ENCODE measurements at regions not wholly inside any gene's neighbourhood (a gene's known extent, or its start where the extent isn't known, plus 50 kb on each side); places are given as distances from the start of the nearest gene placed in this dataset.
"Not testable (repeated sequence)": the region's sequence is repeated elsewhere in the genome, so short reads cannot be mapped to it uniquely, and the experiment has no call there.

- H3K4me1 ChIP-seq (ENCODE audit: insufficient read depth, low read length), result no peaks in the 10 kb centered on the region
- peaks cover 4 to 10% of the 10 kb centered on the region in 2 experiments; a peak in 3 of 5 replicates for H3K27me3 ChIP-seq (ENCODE audit: control insufficient read depth in 1 of 2, insufficient read depth in 2 of 2, low read length in 2 of 2)
- no peaks in the 10 kb centered on the region for H3K36me3 ChIP-seq (replicated peaks in 1 of 2; ENCODE audit: control insufficient read depth in 1 of 2, insufficient read depth in 2 of 2, low read length in 2 of 2)
- no peak overlapping the region for H3K4me2 ChIP-seq (ENCODE audit: low read depth, low read length)
- no peak for TF ChIP-seq KLF16 (CRISPR knock-in tag; IDR thresholded peaks at IDR 0.05)
- TF ChIP-seq ZNF225 (CRISPR knock-in tag; IDR thresholded peaks at IDR 0.05), result no peak
- no peak for TF ChIP-seq TBL1XR1 (IDR thresholded peaks at IDR 0.05; ENCODE audit: borderline replicate concordance, low read length, partially characterized antibody)
- no peak for TF ChIP-seq ZNF256 (CRISPR knock-in tag; conservative IDR thresholded peaks at IDR 0.05)
- no peak for TF ChIP-seq GLMP (CRISPR knock-in tag; IDR thresholded peaks at IDR 0.05; ENCODE audit: borderline replicate concordance)
- no peaks in the 10 kb centered on the region for H4K20me1 ChIP-seq (ENCODE audit: insufficient read depth, low read length)
- WGBS (ENCODE audit: low lambda C conversion rate), result 19% methylated on average over 9 of the region's 9 CpGs
- no peak for FAIRE-seq
- H3K4me3 ChIP-seq (replicated peaks in 1 of 3; ENCODE audit: insufficient read depth in 1 of 3, low read depth in 2 of 3, low read length in 3 of 3), result no peak overlapping the region
- no peaks in the 10 kb centered on the region for H3K9me3 ChIP-seq (ENCODE audit: low read length)
- ATAC-seq, result no peak
- no peak overlapping the region for H3K27ac ChIP-seq (ENCODE audit: extremely low read length, insufficient read depth, low read length)
- H3K79me2 ChIP-seq (ENCODE audit: insufficient read depth, low read length), result no peaks in the 10 kb centered on the region
- ChIA-PET POLR2A (no interaction called here), CTCF (ENCODE audit: low intra/inter-chr PET ratio, low total read pairs) (no interaction called here)
- DNase-seq (ENCODE audit: low spot score), result no peak
- H3K9ac ChIP-seq (ENCODE audit: insufficient read depth, low read depth, low read length), result no peak overlapping the region
- in situ Hi-C loops (cut with HindIII; ENCODE audit: extremely low pct_ligation_motif_present, low pct_unique_long_range_greater_than_20kb), result no loop called here
- intact Hi-C loops (cut with micrococcal nuclease; ENCODE audit: unreplicated experiment), result no loop called here
- BruUV-seq (replicated peaks), result no TSS peak
- no peak overlapping the region for H2AFZ ChIP-seq (ENCODE audit: low read length)
These were observed 63.9 kb upstream of the PAX8 start for GRCh38 chr2:113342650-113343049.

GRCh38 chr2:113341870-113342253 is 63.1 kb upstream of the PAX8 start:
- H3K4me2 ChIP-seq (ENCODE audit: low read depth, low read length); H4K20me1 ChIP-seq (ENCODE audit: insufficient read depth, low read length); CTCF ChIA-PET (ENCODE audit: low intra/inter-chr PET ratio, low total read pairs); FAIRE-seq; H2AFZ ChIP-seq (ENCODE audit: low read length); H3K4me1 ChIP-seq (ENCODE audit: insufficient read depth, low read length); POLR2A ChIA-PET; in situ Hi-C loops (cut with HindIII; ENCODE audit: extremely low pct_ligation_motif_present, low pct_unique_long_range_greater_than_20kb); H3K9me3 ChIP-seq (ENCODE audit: low read length); H3K27ac ChIP-seq (ENCODE audit: extremely low read length, insufficient read depth, low read length); BruUV-seq (replicated peaks); DNase-seq (ENCODE audit: low spot score); H3K4me3 ChIP-seq (replicated peaks in 1 of 3; ENCODE audit: insufficient read depth in 1 of 3, low read depth in 2 of 3, low read length in 3 of 3); intact Hi-C loops (cut with micrococcal nuclease; ENCODE audit: unreplicated experiment); H3K9ac ChIP-seq (ENCODE audit: insufficient read depth, low read depth, low read length); ATAC-seq; H3K79me2 ChIP-seq (ENCODE audit: insufficient read depth, low read length); H3K36me3 ChIP-seq (replicated peaks in 1 of 2; ENCODE audit: control insufficient read depth in 1 of 2, insufficient read depth in 2 of 2, low read length in 2 of 2); H3K27me3 ChIP-seq (ENCODE audit: control insufficient read depth in 1 of 2, insufficient read depth in 2 of 2, low read length in 2 of 2): not testable (repeated sequence)
- WGBS (ENCODE audit: low lambda C conversion rate), result 37% methylated on average over 3 of the region's 3 CpGs
